ENCODE measurements at regions not wholly inside any gene's neighbourhood (a gene's known extent, or its start where the extent isn't known, plus 50 kb on each side); places are given as distances from the start of the nearest gene placed in this dataset.
"Not testable (repeated sequence)": the region's sequence is repeated elsewhere in the genome, so short reads cannot be mapped to it uniquely, and the experiment has no call there.

- Histone ChIP-seq H3K4me3 (no peak overlapping the region), H3K27ac (no peak overlapping the region)
These were observed 55.0 kb upstream of the PPP1R2C start for GRCh38 chrX:42832764-42833549.

DNA sequence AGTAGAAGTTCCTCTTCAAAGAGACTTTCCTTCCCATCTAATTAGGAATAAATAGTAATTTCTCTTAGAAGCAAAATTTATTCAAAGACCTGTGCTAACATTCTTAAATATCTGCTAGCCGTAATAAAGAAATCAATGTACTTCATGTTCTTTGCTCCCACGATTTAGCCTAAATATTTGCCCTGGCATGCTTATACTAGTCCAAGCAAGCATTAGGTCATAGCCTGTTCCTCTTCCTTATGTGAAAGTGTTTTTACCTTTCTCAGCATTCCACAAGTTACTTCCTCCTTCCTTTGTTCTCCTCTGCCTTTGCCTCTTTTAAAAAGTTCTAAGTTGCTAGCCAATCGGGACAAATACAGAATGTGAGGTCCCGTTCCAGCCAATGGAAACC lies 55.6 kb upstream of the PPP1R2C start:
- not testable (repeated sequence) for H3K27ac ChIP-seq

GRCh38 chrX:42837101-42837726 lies 59.3 kb upstream of the PPP1R2C start:
- H3K4me3 ChIP-seq, result no peak overlapping the region
- no peak overlapping the region for H3K27ac ChIP-seq

More for the DNA sequence above, 55.6 kb upstream of the PPP1R2C start:
- not testable (repeated sequence) for H3K4me3 ChIP-seq

DNA sequence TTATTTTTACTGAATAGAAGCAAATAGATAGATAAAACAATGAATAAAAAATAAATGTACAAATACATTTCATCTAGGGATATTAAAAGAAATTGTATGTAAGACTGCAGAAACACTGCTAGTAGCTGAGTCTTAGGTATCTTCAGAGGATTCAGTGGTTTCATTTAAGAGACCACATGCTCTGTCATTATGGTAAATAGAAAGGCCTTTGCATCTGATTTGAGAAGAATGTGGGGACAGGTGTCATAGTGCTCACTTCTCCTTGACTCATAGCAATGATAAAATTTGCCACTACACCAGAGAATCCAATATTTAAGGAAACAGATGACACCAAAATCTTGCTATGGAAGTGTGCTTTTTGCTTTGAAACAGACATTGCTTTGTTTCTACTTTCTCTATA lies 59.8 kb upstream of the PPP1R2C start:
- Histone ChIP-seq H3K4me3 (no peak overlapping the region), H3K27ac (no peak overlapping the region)

GRCh38 chrX:42839632-42840031 lies 61.7 kb upstream of the PPP1R2C start:
- no peak overlapping the region for H3K4me3 ChIP-seq

GRCh38 chrX:42846741-42847140 lies 68.8 kb upstream of the PPP1R2C start:
- Histone ChIP-seq H3K4me3 (no peak overlapping the region), H3K27ac (no peak overlapping the region)

More at GRCh38 chrX:42839632-42840031, 61.7 kb upstream of the PPP1R2C start:
- no peak overlapping the region for H3K27ac ChIP-seq

DNA sequence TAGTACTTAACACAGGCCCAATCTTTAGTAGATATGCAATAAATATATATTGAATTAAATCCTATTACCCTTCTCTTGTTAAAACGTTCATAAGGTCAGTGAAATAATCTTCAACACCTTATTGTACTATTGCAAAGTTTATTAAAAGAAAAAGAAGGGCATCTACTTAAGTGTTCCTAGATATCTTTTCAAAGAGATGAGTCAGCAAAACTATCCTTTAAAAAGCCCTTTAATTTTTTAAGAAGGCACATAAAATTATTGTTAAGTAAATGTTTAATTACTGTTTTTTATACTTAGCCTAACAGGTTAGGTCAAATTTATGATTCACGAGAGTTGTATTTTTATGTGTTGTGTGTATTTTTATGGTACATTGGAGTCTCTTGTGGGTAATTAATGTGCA lies 77.3 kb upstream of the PPP1R2C start:
- Histone ChIP-seq H3K4me3 (no peak overlapping the region), H3K27ac (no peak overlapping the region)

DNA sequence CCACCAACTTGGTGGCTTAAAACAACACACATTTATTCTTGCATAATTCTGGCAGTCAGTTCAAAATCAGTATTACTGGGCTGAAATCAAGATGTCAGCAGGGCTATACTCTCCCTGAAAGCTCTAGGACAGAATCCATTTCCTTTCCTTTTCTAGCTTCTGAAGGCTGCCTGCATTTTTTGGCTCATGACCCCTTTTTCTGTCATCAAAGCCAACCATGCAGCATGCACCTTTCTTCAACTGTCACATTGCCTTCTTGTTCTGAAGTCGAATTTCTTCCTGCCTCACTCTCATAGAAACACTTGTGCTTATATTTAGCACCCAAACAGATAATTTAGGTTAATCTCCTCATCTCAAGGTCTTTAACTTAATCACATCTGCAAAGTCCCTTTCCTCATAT lies 79.8 kb upstream of the PPP1R2C start:
- no peak overlapping the region for H3K4me3 ChIP-seq

GRCh38 chrX:42869011-42869410 lies 91.0 kb upstream of the PPP1R2C start:
- no peak overlapping the region for H3K4me3 ChIP-seq
- no peak overlapping the region for H3K27ac ChIP-seq

More for the DNA sequence above, 79.8 kb upstream of the PPP1R2C start:
- no peak overlapping the region for H3K27ac ChIP-seq

DNA sequence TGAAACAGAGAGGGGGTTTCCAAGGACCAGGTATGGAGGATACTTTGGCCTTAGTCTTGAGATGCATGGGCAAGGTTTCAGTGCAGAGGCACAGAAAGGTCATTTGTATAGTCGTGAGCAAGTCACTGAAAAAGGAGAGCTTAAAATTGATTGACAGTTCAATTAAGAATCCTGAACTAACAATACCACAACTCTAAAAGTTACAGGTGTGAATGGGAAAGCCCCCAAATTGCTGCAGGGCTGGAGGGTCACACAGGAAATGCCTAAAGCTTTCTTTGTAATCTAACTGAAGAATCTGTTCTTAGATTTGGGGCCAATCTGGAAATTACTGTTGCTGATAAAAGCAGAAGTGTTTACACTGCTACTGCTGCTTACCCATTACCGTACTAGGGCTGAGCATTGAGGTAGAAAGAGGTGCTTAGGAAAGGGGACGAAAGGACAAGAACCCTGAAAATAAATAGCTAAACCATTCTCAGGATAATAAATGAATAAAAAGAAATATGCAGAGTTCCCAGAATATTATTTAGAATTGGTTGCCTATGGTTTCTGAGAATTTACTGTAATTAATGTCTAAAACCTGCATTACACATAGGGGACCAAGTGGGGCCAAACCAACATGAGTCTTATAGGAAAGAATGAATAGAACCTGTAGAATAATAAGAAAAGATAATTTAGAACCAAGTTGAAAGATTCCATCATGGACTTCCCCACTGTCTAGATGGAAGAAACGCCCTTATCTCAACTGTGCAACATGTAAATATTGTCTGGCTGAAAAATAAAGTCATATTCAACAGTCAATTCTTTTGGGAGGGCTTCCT lies 91.9 kb upstream of the PPP1R2C start:
- Histone ChIP-seq H3K4me3 (no peak overlapping the region), H3K27ac (no peak overlapping the region)

- H3K27ac ChIP-seq, result no peak overlapping the region
- no peak overlapping the region for H3K4me3 ChIP-seq
These were observed 108.6 kb upstream of the PPP1R2C start for GRCh38 chrX:42886519-42886918.

DNA sequence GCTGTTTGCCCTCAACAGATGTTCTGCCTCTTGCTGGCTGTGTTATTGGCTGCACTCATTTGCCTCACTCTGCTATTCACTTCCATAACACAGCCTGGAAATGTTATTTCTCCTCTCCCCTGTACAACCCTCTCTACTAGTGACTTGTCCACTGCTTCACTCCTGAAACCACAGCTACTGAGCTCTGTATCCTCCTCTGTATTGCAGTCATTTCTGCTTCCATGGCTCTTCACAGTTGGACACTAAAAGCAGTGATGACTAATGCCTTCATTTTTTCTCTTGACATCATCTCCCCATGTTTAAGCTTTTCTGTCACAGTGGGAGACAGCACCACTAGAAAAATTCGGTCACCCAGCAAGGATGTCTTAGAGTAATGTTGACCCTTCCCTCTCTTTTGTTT lies 123.0 kb upstream of the PPP1R2C start:
- Histone ChIP-seq H3K27ac (no peak overlapping the region), H3K4me3 (no peak overlapping the region)

DNA sequence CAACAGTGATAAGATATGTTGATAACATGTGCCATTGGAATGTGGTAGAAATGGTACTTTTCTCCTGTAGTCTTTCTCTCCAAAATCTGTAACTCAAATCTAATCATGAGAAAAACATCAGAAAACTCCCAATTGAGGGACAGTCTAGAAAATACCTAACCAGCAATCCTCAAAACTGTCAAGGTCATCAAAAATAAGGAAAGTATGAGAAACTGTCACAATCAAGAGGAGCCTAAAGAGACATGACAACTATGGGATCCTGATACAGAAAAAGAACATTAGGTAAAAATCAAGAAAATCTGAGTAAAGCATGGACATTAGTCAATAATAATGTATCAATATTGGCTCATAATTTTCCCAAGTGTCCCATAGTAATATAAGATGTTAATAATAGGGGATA lies 124.5 kb upstream of the PPP1R2C start:
- Histone ChIP-seq H3K27ac (no peak overlapping the region), H3K4me3 (no peak overlapping the region)

GRCh38 chrX:42920752-42921151 lies 142.8 kb upstream of the PPP1R2C start:
- no peak overlapping the region for H3K27ac ChIP-seq
- H3K4me3 ChIP-seq, result no peak overlapping the region

DNA sequence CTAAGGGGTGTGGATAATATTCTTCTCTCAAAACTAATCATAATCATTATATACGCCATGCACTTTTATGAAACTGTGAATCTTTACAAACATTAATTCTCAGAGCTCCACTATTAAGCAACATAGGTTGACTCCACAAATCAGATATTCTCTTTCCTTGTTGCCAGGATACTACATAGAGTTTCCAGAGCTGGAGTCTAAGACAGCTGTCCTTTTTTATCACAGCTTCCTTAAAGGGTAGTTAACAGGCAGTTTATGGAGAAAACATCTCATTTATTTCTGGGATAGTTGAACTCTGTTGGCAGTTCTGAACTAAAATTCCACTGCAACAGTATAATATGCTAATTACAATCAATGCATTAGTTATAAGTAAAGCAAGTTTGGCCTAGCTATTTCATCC lies 152.1 kb upstream of the PPP1R2C start:
- Histone ChIP-seq H3K27ac (no peak overlapping the region), H3K4me3 (no peak overlapping the region)

DNA sequence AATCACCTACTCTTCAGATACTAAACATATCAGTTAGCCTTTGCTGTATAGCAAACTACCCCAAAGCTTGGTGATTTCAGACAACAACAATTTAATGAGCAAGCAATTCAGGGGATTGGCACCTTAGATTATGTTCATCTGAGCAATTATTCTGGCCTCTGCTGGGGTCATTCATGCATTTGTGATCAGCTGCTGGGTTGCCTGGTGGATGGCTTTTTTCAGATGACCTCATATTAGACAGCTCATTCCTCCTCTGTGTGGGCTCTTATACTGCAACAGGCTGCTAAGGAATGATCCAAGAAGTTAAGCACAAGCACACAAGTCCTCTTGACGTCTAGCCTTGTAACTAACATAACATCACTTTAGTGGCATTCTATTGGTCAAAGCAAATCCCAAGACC lies 153.0 kb upstream of the PPP1R2C start:
- Histone ChIP-seq H3K4me3 (no peak overlapping the region), H3K27ac (no peak overlapping the region)

DNA sequence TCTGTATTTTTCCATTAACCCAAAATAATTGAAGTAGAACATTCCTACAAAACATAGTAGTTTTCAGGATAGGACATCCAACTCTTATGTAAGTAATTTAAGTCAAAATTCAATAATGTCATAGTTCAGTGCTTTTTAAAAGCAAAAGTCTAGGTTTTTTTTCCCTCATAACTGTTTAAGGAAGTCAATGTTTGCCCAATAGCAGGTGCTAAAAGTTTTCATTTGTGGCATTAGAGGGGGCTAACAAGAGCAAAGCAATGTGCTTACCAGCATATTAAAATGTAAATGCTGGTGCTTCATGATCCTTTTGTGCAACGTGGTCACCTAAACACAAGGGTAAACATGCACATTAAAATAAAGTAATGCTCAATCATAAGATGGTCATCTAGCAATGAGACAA lies 155.2 kb upstream of the PPP1R2C start:
- no peak overlapping the region for H3K4me3 ChIP-seq
- peak overlapping the region in 1 of 21 experiments; percentile 72 for H3K27ac ChIP-seq

DNA sequence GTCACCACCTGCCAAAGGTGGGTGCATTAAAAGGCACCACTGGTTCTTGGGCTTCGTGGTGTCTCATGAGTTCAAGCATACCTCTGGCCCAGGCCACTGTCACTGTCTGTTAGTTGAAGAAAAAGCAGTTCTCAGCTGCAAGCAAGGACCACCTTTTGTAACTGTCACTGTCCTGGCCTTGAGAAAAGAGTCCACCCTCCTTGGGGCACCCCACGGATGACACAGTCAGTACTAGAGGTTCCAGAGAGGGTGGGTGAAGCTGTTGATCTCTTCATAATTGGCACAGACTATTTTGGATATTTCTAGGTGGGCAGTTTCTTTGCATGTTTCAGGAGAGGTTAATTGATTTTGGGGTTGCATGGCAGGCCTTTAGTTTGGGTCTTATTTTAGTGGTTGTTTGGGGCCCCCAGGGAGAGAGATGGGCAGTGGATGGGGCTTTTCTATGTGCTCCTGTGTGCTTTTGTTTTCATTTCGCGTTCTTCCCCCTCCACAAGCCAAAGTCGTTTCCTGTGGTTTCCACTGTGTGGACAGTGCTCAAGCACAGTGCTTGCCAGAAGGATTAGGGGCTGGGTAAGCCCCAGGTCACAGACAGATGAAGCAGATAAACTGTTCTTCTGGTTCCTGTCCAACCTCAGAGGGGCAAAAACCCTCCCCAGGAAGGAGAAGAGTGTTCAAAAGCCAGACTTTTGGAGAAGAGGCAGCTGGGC lies 156.2 kb upstream of the PPP1R2C start:
- Histone ChIP-seq H3K27ac (peak overlapping the region in 4 of 21 experiments; percentile 30 to 72 (median 66)), H3K4me3 (no peak overlapping the region)

GRCh38 chrX:42941671-42942070 lies 163.7 kb upstream of the PPP1R2C start:
- H3K4me3 ChIP-seq, result no peak overlapping the region
- peak overlapping the region in 6 of 21 experiments; percentile 60 to 92 (median 84) for H3K27ac ChIP-seq

All from skin epidermis (tissue), 12 donors.